GM18907 (cell line): ENCODE measurements at regions not wholly inside any gene's neighbourhood (a gene's known extent, or its start where the extent isn't known, plus 50 kb on each side); places are given as distances from the start of the nearest gene placed in this dataset.
"Not testable (repeated sequence)": the region's sequence is repeated elsewhere in the genome, so short reads cannot be mapped to it uniquely, and the experiment has no call there.

Experiments
- ATAC-seq: cut with Tn5 transposase; IDR thresholded peaks from one replicate; pipeline ENCODE4 v1.9.1; 2021; ENCODE audit warnings: mild to moderate bottlenecking, moderate library complexity; ENCODE audit not compliant: unreplicated experiment

GRCh38 chr5:119299242-119299614 lies 56.6 kb upstream of the TNFAIP8 start:
- not testable (repeated sequence) for ATAC-seq

DNA sequence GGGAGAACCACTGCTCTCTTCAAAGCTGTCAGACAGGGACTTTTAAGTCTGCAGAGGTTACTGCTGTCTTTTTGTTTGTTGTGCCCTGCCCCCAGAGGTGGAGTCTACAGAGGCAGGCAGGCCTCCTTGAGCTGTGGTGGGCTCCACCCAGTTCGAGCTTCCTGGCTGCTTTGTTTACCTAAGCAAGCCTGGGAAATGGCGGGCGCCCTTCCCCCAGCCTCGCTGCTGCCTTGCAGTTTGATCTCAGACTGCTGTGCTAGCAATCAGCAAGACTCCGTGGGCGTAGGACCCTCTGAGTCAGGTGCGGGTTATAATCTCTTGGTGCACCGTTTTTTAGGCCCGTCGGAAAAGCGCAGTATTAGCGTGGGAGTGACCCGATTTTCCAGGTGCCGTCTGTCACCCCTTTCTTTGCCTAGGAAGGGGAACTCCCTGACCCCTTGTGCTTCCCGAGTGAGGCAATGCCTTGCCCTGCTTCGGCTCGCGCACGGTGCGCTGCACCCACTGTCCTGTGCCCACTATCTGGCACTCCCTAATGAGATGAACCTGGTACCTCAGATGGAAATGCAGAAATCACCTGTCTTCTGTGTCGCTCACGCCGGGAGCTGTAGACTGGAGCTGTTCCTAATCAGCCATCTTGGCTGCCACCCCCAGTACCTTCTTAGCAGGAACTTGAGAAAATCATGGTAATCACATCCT lies 56.1 kb upstream of the TNFAIP8 start:
- ATAC-seq: not testable (repeated sequence)

- ATAC-seq: no peak
Observed at GRCh38 chr5:119300311-119300670, 55.5 kb upstream of the TNFAIP8 start.

- no peak for ATAC-seq
Observed at GRCh38 chr5:119301210-119301609, 54.6 kb upstream of the TNFAIP8 start.

GRCh38 chr5:119301906-119302305 lies 53.9 kb upstream of the TNFAIP8 start:
- no peak for ATAC-seq

GRCh38 chr5:119302449-119302848 lies 53.4 kb upstream of the TNFAIP8 start:
- no peak for ATAC-seq

DNA sequence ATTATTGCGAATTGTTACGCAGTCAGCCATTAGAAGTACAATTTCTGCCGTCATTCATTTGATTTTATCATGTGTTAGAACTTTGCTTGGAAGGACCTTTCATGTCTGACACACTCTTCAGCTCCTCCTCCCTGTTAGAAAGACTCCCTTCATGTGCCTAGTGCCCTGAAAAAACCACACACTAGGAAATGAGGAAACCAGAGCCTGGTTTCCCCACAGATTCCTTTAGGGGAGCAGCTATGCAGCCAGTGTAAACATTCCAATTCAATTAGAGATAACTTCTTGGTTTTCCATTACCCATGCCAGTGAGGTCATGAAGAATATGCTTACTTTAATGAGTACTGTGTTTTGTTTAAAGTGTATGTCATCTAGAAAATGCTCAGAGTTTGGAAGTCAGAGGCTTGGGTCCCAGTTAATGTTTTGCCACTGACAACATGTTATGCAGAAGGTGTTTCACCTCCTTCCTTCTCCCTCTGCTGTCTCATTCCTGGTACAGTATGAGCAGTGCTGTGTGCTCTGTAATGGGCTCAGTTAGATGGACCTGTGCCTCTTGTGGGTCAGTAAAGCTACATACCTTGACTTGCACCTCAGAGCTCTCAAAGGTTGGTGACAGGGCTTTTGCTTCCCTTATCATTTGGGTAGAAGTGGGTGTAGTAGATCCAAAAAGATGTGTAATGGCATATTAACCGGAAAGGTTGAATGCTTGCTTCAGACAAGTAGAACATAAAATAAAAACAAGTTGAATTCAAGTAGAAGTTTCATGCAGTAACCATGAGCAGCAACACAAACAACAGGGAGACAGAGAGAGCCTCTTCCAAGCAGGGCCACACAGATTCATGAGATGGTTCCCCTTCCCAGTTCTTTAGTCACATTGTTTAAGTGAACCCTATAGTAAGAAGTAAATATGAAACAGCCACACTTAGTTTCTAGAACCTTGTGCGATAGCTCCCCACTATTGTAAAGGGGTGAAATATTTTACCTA lies 52.6 kb upstream of the TNFAIP8 start:
- ATAC-seq: peak; percentile 71

GRCh38 chr5:119304439-119305211 lies 51.2 kb upstream of the TNFAIP8 start:
- ATAC-seq: no peak
